GM12874 (cell line): ENCODE measurements at regions not wholly inside any gene's neighbourhood (a gene's known extent, or its start where the extent isn't known, plus 50 kb on each side); places are given as distances from the start of the nearest gene placed in this dataset.

Experiments
- CTCF ChIP-seq: IDR thresholded peaks from 2 replicates; pipeline ENCODE4 v1.5.1; 2011; ENCODE audit warnings: low read depth, mild to moderate bottlenecking, control low read depth, low read length, moderate library complexity; ENCODE audit not compliant: insufficient read depth

GRCh38 chr10:31136930-31137885 lies 105.5 kb upstream of the ZNF438 start:
- no peak for TF ChIP-seq CTCF

- no peak for TF ChIP-seq CTCF
Observed at GRCh38 chr10:31138026-31138553, 106.4 kb upstream of the ZNF438 start.

GRCh38 chr10:31139497-31139896 lies 107.8 kb upstream of the ZNF438 start:
- no peak for TF ChIP-seq CTCF

- no peak for TF ChIP-seq CTCF
Observed at GRCh38 chr10:31140716-31141115, 109.1 kb upstream of the ZNF438 start.

- TF ChIP-seq CTCF: no peak
Observed at GRCh38 chr10:31142026-31142425, 110.4 kb upstream of the ZNF438 start.

GRCh38 chr10:31143331-31143935 lies 111.8 kb upstream of the ZNF438 start:
- no peak for TF ChIP-seq CTCF

GRCh38 chr10:31145986-31146385 lies 114.3 kb upstream of the ZNF438 start:
- no peak for TF ChIP-seq CTCF
